Panc1 (cell line): ENCODE measurements at regions not wholly inside any gene's neighbourhood (a gene's known extent, or its start where the extent isn't known, plus 50 kb on each side); places are given as distances from the start of the nearest gene placed in this dataset.

Experiments used
- ATAC-seq: fragments of 200-7000 bp; cut with Tn5 transposase; 2 replicates; pipeline ENCODE4 v1.9.1; 2020; ENCODE audit warnings: mild to moderate bottlenecking, moderate library complexity
- BruUV-seq: library from RNA; stranded (reverse); fragments of 400-500 nt; replicated peaks from 2 replicates; lab custom pipeline; 2021; lab: Mats Ljungman, UMichigan
- CTCF ChIA-PET: fragments of 300-600 bp; sonication (Branson Sonifier 250); formaldehyde crosslinking; loops from one replicate; lab custom pipeline; 2022; ENCODE audit warnings: antibody characterized with exemption; lab: Charles Lee
- POLR2A ChIA-PET: fragments of 300-600 bp; sonication (Branson Sonifier 250); formaldehyde crosslinking; loops from one replicate; lab custom pipeline; 2022; ENCODE audit warnings: antibody characterized with exemption; lab: Charles Lee
- DNase-seq: peaks from one replicate; pipeline ENCODE4 v3.0.0-alpha.2; 2010; ENCODE audit warnings: low read depth, low spot score
- H3K27ac ChIP-seq: 2 replicates; pipeline ENCODE4 v1.5.1; 2011; ENCODE audit warnings: mild to moderate bottlenecking, low read length, inconsistent platforms
- H3K27me3 ChIP-seq: fragments of 200-500 bp; sonication (Bioruptor generic); 2 replicates; pipeline ENCODE4 v1.6.0; 2014; ENCODE audit warnings: low read length, inconsistent platforms; ENCODE audit not compliant: control insufficient read depth, insufficient read depth
- H3K36me3 ChIP-seq: fragments of 200-500 bp; sonication (Bioruptor generic); 2 replicates; pipeline ENCODE4 v1.5.1; 2014; ENCODE audit warnings: inconsistent platforms, mild to moderate bottlenecking, low read length, moderate library complexity; ENCODE audit not compliant: control insufficient read depth, insufficient read depth
- H3K4me1 ChIP-seq: 2 replicates; pipeline ENCODE4 v1.5.1; 2011; ENCODE audit warnings: inconsistent platforms, mild to moderate bottlenecking, low read length, moderate library complexity; ENCODE audit not compliant: control insufficient read depth, insufficient read depth
- H3K4me3 ChIP-seq, 2 experiments: 2 replicates each; pipeline ENCODE4 v1.5.1; 2011 to 2012; ENCODE audit warnings: low read depth in 2 of 2, low read length in 2 of 2, mild to moderate bottlenecking in 2 of 2, inconsistent platforms in 1 of 2, moderate library complexity in 1 of 2
- H3K9me3 ChIP-seq: fragments of 200-500 bp; sonication (Bioruptor generic); 2 replicates; pipeline ENCODE4 v1.5.1; 2014; ENCODE audit warnings: low read depth, mild to moderate bottlenecking, inconsistent platforms, low read length, moderate library complexity; ENCODE audit not compliant: control insufficient read depth, insufficient read depth
- POLR2AphosphoS5 ChIP-seq: IDR thresholded peaks from 2 replicates; pipeline ENCODE4 v1.6.1; 2012; ENCODE audit warnings: mild to moderate bottlenecking, low read depth, low read length, moderate library complexity
- SIN3A ChIP-seq: IDR thresholded peaks from 2 replicates; pipeline ENCODE4 v1.6.1; 2012; ENCODE audit warnings: low read depth, mild to moderate bottlenecking, low read length, moderate library complexity, borderline replicate concordance; ENCODE audit not compliant: insufficient read depth
- TCF7L2 ChIP-seq: IDR thresholded peaks from 2 replicates; pipeline ENCODE4 v1.6.1; 2011; ENCODE audit warnings: mild to moderate bottlenecking, low read depth, low read length, inconsistent platforms
- in situ Hi-C: cut with HindIII; loops from 2 replicates; pipeline ENCODE4 v1.10.0; 2016; ENCODE audit warnings: low sequenced_read_pairs, low pct_unique_long_range_greater_than_20kb
- intact Hi-C: fragments of 100-400 bp; cut with micrococcal nuclease; formaldehyde crosslinking; loops from one replicate; pipeline ENCODE4 v1.10.0; 2022; ENCODE audit not compliant: unreplicated experiment
- TF ChIP-seq, protein P1 (sequence below), 2 experiments: IDR thresholded peaks; 2 replicates each; pipeline ENCODE4 v1.6.1; 2011 to 2012; ENCODE audit warnings: low read depth in 2 of 2, control low read depth in 1 of 2, low read length in 1 of 2, mild to moderate bottlenecking in 1 of 2, moderate library complexity in 1 of 2; ENCODE audit not compliant: insufficient read depth in 1 of 2
- TF ChIP-seq, protein P2 (sequence below): fragments of 450-650 bp; IDR thresholded peaks from 2 replicates; pipeline ENCODE4 v1.5.1; 2017; ENCODE audit warnings: mild to moderate bottlenecking

DNA sequence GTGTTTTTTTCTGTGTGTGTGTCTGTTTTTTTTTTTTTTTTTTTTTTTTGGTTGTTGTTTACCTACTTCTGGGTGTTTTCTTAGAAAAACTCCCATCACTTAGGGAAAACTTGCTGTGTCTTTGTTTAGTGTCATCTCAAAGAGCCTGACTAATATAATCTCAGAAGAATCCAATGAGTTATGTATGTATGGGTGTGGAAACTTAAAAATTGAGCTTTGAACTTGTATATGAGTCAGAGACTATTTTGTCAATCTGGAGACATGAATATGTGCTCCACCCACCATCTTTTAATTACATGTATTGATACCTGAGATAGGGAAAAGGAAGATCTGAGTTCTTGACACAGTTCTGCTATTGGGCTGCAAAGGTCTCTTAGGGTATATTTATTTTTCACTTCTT lies 140.7 kb upstream of the SPRY2 start:
- Histone ChIP-seq H3K4me1 (0 out of 2 replicates have a peak, but pooled peaks cover 3% of the 10 kb centered on the region), H3K27me3 (no peaks in the 10 kb centered on the region), H3K27ac (no peak overlapping the region), H3K36me3 (no peaks in the 10 kb centered on the region), H3K4me3 (no peak overlapping the region), H3K9me3 (no peaks in the 10 kb centered on the region)
- in situ Hi-C loops, result no loop called here
- ATAC-seq (no peak), DNase-seq (no peak)
- intact Hi-C loops, result no loop called here
- no peak for TF ChIP-seq SIN3A
- TF ChIP-seq, protein P1, sequence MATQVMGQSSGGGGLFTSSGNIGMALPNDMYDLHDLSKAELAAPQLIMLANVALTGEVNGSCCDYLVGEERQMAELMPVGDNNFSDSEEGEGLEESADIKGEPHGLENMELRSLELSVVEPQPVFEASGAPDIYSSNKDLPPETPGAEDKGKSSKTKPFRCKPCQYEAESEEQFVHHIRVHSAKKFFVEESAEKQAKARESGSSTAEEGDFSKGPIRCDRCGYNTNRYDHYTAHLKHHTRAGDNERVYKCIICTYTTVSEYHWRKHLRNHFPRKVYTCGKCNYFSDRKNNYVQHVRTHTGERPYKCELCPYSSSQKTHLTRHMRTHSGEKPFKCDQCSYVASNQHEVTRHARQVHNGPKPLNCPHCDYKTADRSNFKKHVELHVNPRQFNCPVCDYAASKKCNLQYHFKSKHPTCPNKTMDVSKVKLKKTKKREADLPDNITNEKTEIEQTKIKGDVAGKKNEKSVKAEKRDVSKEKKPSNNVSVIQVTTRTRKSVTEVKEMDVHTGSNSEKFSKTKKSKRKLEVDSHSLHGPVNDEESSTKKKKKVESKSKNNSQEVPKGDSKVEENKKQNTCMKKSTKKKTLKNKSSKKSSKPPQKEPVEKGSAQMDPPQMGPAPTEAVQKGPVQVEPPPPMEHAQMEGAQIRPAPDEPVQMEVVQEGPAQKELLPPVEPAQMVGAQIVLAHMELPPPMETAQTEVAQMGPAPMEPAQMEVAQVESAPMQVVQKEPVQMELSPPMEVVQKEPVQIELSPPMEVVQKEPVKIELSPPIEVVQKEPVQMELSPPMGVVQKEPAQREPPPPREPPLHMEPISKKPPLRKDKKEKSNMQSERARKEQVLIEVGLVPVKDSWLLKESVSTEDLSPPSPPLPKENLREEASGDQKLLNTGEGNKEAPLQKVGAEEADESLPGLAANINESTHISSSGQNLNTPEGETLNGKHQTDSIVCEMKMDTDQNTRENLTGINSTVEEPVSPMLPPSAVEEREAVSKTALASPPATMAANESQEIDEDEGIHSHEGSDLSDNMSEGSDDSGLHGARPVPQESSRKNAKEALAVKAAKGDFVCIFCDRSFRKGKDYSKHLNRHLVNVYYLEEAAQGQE (IDR thresholded peaks at IDR 0.05; ENCODE audit: insufficient read depth in 1 of 2, low read depth in 2 of 2, low read length in 1 of 2), result no peak
- TF ChIP-seq, protein P2, sequence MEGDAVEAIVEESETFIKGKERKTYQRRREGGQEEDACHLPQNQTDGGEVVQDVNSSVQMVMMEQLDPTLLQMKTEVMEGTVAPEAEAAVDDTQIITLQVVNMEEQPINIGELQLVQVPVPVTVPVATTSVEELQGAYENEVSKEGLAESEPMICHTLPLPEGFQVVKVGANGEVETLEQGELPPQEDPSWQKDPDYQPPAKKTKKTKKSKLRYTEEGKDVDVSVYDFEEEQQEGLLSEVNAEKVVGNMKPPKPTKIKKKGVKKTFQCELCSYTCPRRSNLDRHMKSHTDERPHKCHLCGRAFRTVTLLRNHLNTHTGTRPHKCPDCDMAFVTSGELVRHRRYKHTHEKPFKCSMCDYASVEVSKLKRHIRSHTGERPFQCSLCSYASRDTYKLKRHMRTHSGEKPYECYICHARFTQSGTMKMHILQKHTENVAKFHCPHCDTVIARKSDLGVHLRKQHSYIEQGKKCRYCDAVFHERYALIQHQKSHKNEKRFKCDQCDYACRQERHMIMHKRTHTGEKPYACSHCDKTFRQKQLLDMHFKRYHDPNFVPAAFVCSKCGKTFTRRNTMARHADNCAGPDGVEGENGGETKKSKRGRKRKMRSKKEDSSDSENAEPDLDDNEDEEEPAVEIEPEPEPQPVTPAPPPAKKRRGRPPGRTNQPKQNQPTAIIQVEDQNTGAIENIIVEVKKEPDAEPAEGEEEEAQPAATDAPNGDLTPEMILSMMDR, result no peak
- no peak for TF ChIP-seq TCF7L2
- TF ChIP-seq POLR2AphosphoS5, result no peak
- CTCF ChIA-PET, result no interaction called here
- BruUV-seq, result no TSS peak
- POLR2A ChIA-PET, result no interaction called here

DNA sequence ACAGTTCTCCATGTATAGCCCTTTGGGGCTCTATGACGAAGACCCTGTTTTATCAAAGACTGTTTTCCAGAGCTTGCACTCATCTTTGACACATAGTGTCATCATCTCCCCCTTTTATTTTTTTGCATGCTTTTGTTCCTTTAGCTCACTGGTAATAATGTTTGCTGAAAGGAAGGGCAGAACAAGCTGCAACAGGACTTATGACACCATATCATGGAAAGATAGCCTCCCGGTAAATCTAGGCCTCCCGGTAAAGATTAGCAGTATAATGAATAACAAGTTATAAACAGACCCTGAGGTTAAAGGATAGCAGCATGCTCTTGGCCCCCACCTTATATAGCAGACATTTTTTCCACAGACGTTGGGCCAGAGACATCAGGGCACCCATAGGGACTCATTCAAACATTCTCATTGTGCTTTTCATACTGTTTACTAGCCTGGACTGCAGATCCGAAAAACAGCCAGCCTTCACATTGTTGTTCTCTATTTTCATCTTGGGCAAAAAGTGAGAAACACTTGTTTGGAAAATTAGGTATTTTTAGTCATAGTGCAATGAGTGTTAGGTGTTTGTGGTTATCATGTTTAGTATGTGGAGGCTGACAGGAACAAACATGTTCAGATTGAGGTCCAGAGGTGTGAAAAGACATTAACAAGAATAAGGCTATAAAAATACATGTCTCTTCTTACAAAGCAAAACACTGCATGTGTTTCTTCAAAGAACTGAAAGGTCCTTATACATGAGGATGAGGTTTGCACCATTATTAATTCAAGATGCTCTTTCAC lies 136.9 kb upstream of the SPRY2 start:
- TF ChIP-seq, protein P2, result no peak
- TF ChIP-seq SIN3A (no peak), POLR2AphosphoS5 (no peak), TCF7L2 (no peak)
- TF ChIP-seq, protein P1 (IDR thresholded peaks at IDR 0.05; ENCODE audit: insufficient read depth in 1 of 2, low read depth in 2 of 2, low read length in 1 of 2), result no peak
- no TSS peak for BruUV-seq
- ATAC-seq, result no peak; the same call in 1 of the 2 replicates
- Histone ChIP-seq H3K4me3 (no peak overlapping the region), H3K9me3 (no peaks in the 10 kb centered on the region), H3K27me3 (no peaks in the 10 kb centered on the region), H3K27ac (no peak overlapping the region), H3K4me1 (peaks cover 6% of the 10 kb centered on the region; the same call in 1 of the 2 replicates), H3K36me3 (no peaks in the 10 kb centered on the region)
- ChIA-PET CTCF (no interaction called here), POLR2A (no interaction called here)
- in situ Hi-C loops (no loop called here), intact Hi-C loops (no loop called here)
- no peak for DNase-seq
